Pulmonary artery endothelial cell (primary cell): ENCODE measurements at regions not wholly inside any gene's neighbourhood (a gene's known extent, or its start where the extent isn't known, plus 50 kb on each side); places are given as distances from the start of the nearest gene placed in this dataset.
"Not testable (repeated sequence)": the region's sequence is repeated elsewhere in the genome, so short reads cannot be mapped to it uniquely, and the experiment has no call there.

Source experiments
- DNase-seq: peaks from one replicate; pipeline ENCODE4 v3.0.0-alpha.2; 2011; ENCODE audit warnings: low read depth, low spot score

DNA sequence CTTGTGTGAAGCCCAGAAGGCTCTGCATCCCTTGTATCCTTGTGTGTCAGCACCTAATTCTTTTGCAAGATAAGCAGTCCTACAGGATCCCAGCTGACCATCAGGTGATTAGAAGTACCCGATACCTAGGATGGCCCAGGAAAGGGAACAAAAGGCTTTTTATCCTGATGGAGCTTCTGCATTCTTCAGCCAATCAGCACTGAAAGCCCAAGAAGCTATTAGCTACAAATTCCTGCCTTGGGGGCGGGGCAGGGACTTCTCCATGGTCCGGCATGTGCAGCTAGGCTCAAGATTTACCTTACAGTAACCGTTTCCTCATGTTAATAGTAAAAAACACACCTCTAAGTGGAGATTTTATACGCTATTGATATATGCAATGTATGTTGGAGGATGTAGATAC is 264.6 kb upstream of the THUMPD2 start:
- no peak for DNase-seq

DNA sequence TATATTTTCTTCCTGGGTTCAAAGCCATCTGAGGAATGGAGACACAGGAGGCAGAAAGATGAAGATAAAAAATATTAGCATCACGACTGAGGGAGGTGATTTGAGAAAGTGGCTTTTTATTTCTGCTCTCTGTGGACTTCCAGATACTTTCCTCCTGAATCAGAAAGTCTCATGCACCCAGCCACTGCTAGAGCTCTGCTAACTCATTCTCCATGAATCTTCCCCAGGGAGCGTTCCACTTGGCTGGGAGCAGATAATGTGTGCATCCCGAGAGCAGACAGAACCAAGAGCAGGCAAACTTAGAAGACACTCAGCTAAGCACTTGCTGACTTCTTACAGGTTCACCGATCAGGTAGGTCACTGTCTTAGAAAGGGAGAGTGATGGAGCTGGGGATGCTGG is 264.1 kb upstream of the THUMPD2 start:
- no peak for DNase-seq

DNA sequence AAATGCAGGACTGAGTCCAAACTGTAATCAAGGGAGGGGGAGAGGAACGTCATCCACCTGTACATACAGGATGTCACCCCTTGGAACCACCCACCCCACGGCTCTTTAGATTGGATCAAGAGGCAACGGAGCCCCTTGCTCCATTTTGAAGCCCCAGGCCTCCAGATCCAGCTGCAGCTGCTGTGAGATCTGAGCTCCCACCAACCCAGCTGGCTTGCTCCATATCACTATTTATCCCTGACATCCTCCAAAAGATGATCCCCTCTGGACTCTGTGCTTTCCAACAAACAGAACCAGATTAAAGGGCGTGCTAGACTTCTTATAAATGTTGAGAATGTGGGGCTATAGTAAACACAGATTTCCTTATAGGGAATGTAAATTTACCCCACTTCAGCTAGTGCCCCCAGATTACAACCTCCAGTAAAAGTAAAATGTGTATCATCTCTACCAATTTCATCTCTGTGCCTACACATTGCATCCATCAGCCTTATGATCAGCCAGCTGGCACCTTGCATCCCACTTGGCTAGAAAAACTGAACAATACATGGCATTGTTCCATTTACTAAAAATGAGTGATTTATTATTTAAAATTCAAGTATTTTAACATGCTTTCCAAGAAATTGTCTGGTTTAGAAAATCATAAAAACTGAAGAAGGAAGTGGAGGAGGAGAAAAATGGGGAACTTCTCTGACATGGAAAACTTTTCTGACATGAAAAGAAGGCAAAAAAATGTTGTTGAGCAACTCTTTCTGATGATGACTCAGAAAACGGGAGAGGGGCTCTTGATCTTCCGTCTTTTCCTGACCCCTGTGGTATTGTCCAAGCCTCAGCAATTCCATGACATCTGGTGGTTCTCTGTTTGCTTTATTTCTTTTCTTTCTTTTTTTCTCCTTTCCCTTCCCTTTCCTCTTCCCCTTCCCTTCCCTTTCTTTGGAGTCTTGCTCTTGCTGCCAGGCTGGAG is 262.6 kb upstream of the THUMPD2 start:
- no peak for DNase-seq

DNA sequence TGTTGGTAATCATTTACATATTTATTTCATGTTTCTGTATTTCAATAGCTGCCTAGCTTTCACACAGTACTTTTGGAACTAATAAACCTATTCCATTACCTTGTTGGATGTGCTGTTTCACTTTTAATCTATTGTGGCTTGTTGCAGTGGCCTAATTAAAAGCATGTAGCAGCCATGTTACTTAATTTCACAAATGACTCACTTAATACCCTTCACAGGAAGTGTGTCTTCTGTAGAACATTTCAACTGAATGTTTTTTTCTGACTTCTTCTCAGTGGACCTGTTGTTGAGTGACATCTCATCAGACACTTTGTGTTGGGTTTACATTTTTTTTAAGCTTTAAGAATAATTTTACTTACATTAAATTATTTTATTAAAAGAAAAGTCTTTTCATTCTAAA is 260.5 kb upstream of the THUMPD2 start:
- no peak for DNase-seq

DNA sequence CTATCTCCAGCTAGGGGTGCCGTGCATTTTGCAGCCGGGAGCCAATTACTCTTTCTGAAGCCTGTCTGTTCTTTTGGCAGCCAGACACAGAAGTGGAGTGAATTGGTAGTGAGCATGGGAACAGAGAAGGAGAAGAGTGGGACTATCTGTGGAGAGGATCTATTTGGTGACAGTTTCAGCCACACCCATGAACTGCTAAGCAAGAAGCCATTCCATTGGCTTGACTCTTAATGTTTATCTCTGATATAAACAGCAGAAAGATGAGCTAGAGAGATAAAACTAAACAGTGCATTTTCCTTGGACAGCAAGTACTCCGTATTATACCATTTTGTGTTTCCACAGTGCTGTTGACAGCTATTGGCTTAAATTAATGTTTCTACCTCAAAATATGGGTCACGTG is 259.6 kb upstream of the THUMPD2 start:
- DNase-seq, result no peak

DNA sequence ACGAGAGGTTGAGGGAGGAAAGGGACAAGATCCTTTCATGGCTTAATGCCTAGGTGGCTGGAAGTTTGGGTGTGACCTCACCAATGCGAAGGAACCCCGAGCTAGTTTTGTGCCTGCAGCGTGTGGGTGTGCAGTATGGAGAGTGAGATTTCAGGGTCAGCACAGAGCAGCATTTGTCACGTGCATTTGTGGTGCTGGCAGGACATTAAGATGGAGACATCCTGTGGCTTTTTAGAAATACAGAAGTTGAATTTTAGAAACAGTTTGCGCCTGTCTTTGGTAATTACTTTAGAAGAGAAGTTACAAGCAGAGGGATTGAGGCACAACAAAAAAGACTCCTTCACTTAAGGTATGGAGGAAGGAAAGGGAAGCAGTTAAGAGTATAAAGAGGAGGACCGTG is 258.2 kb upstream of the THUMPD2 start:
- DNase-seq, result no peak

DNA sequence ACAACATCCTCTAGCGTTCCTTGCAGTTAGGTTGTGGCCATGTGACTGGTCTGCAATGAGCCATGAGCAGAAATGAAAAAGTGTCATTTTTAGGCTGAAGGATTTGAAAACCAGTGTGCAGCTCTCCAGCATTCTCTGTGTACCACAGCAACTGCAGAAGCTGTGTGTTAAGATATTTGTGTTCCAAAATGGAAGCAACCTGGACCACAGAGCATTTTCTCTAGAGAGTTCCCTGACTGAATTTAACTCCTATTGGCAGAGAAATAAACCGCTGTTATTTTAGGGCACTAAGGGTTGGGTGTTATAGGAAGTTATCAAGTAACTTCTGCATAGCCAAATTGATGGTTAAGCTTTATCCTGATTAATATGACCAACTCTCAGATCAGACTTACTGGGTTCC is 257.2 kb upstream of the THUMPD2 start:
- no peak for DNase-seq

DNA sequence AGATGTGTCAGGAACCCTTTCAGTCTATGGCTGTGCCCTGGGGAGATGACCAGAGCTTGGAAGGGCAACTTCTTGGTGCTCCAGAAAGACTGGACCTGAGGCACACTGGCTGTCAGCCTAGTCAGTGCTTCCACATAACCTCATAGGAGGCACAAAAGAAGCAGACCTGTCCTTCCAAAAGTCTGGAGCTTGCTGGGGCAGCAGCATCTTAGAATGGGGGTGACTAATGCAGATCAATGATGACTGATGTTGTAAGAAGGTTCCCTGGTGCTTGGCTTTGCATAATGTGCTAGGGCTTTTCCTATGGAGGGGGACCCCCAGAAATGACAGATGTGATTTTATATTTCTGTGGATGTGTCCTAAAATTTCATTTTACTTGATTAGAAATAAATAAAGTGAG is 255.7 kb upstream of the THUMPD2 start:
- no peak for DNase-seq

DNA sequence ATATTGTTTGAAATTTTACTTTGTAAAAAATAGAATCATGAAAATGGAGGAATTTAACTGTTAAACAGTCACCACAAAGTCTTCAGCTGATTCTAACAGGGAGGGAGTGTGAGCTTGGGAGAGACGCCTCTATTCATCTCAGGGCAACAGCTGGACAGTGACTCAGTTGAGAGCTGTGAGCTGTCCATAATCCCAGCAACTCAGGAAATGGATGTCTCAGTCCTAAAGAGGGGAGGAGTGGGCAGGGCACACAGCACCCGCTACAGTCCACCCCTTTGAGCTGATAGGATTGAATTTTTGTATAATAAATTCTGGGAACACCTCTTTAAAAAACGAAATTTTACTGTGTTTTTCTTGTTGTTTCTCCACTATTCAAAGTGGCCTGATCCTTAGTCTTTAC is 255.1 kb upstream of the THUMPD2 start:
- no peak for DNase-seq

DNA sequence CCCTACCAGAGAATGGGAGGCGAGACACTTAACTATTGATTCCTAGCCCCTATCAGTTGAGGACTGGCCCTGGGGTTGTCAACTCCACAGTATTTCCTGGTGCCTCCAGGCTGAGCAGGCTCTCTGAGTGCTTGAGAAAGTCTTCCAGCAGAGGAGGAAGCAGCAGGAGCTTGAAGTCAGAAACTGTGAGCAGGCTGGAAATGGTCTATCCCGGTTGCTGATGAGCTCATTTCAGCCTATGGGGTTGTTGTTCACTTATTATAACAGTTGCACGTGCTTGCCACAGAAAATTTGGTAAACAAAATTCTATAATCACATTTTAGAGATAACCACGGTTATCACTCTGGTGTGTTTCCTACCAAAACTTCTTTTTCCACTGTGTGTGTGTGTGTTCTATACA is 254.7 kb upstream of the THUMPD2 start:
- no peak for DNase-seq

DNA sequence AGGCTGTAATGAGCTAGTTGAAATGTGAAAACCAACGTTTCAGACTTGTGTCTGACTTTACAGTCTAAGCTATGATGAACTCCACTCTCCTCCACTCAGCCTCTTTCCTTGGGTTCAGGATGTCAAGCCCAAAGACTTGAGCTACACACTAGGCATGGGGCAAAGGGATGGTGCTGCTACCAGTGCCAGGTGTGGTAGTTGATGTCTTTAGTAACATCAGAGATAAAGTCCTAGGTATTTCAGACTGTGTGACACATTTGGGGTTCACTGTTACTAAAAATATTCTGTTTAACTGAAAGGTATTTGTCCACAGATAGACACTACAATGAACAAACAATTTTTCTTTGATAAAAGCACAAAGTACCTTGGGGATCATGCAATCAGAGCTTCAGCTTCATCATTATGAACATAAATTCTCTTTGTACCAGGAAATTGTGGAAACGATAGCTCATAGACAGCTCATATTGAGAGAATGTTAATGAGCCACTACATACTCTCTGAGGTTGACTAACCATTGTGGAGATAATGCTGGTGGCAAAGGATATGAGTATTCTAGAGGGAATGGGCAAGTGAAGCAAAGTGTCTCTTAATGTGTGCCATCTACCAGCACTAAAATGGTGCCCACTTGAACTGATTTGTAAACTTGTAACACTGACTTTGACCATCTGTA is 253.7 kb upstream of the THUMPD2 start:
- no peak for DNase-seq

DNA sequence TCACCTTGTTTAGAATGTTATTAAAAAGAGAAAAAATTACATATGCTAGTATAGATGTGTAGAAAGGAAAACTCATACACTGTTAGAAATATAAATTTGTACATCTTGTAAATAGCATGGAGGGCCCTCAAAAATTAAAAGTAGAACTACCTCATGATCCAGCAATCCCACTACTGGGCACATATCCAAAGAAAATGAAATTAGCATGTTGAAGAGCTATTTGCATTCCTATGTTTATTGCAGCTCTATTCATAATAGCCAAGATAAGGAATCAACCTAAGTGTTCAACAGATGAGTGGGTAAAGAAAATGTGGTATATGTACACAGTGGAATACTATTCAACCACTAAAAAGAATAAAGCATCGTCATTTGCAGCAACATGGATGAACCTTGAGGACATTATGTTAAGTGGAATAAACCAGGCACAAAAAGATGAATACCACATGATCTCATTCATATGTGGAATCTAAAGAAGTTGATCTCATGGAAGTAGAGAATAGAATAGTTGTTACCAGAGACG is 251.5 kb upstream of the THUMPD2 start:
- DNase-seq, result no peak

DNA sequence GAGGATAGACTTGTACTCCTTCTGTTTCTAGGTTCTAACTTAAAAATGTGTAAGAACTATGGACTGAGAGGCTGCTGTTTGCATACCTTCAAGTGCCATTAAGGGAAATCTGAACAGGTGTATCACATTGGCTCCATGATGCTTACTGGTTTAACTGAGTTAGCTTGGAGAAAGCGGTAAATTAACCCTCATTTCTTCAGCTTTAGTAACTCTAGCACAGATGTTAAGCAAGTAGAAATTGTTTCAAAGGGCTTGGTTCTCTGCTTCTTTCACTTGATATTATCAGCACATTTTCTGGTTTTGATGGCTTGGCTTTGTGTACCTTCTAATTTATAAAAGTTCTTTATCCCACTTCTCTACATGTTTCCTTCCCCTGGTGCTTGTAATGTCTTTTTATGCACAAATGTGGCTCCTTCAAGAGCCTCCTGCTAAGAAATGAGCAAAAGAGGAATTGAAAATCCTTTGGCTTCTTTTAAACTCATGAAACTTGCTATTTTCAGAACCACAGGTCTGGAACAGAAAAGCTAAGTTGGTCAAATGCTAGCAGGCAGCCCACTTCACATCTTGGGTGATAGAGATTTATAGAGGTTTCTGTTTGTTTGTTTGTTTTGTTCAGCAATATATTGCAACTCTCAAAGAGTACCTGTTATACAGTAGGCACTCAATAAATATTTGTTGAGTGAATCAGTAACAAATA is 249.9 kb upstream of the THUMPD2 start:
- no peak for DNase-seq

DNA sequence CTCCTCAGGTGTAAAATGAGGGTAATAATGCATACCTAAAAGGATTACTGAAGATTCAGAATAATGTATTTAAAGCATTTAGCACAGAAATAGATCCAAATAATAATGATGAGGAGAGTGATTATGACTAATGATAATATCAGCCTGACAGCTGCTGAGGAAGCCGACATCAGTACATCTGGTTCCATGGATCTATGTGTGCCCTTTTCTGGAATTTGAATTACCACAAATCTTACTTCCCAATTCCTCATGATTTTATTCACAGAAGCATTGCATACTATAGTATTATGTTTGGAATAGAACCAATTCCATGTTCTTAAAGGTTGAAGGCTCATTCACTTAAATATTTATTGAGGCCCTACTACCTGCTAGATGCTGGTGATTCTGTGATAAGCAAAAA is 248.9 kb upstream of the THUMPD2 start:
- no peak for DNase-seq

DNA sequence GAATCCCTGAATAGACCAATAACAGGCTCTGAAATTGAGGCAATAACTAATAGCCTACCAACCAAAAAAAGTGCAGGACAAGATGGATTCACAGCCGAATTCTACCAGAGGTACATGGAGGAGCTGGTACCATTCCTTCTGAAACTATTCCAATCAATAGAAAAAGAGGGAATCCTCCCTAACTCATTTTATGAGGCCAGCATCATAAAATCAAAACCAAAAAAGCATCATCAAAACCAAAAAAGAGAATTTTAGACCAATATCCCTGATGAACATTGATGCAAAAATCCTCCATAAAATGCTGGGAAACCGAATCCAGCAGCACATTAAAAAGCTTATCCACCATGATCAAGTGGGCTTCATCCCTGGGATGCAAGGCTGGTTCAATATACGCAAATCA is 246.2 kb upstream of the THUMPD2 start:
- DNase-seq, result not testable (repeated sequence)

DNA sequence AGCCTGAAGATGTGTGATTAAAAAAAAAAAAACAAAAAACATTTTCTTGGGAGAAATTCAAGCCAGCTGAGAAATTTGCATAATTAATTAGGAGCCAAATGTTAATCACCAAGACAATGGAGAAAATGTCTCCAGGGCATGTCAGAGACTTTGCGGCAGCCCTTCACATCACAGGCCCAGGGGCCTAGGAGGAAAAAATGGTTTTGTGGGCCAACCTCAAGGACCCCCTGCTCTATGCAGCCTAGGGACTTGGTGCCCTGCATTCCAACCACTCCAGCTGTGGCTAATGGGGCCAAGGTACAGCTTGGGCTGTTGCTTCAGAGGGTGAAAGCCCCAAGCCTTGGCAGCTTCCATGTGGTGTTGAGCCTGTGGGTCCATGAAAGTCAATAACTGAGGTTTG is 241.9 kb upstream of the THUMPD2 start:
- no peak for DNase-seq

DNA sequence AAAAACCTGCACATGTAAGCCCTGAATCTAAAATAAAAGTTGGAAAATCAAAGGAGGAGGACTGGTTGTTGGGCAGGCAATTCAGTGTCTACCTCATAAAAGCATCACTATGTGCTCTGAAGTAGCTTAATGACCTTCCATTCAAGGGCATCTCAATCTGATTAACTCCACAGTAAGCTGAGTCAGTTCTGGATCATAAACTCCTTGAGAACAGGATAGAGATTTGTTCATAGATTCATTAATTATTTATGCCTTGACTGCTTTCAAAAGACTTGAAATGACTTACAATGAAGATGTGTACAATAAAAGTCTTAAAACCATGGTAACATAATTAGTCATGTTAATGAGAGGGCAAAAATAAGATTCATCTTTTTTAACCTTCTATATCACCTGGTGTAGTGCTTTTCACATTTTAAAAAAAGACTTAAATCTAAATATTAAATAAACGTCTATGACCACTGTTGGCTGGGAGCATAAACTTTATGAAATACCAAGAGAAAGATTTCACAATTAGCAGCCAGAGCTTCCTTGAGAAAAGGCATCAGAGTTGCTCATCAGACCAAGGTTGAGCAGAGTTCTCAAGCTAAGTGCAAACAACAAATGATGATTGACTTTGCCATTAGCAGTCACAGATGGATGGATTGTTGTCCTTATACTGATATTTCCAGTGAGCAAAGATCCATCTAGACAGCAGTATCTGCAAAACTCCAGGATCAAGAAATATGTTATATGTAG is 237.3 kb upstream of the THUMPD2 start:
- DNase-seq, result no peak

DNA sequence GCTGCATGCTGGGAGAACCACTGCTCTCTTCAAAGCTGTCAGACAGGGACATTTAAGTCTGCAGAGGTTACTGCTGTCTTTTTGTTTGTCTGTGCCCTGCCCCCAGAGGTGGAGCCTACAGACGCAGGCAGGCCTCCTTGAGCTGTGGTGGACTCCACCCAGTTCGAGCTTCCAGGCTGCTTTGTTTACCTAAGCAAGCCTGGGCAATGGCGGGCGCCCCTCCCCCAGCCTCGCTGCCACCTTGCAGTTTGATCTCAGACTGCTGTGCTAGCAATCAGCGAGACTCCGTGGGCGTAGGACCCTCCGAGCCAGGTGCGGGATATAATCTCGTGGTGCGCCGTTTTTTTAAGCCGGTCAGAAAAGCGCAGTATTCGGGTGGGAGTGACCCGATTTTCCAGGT is 234.9 kb upstream of the THUMPD2 start:
- DNase-seq, result not testable (repeated sequence)

DNA sequence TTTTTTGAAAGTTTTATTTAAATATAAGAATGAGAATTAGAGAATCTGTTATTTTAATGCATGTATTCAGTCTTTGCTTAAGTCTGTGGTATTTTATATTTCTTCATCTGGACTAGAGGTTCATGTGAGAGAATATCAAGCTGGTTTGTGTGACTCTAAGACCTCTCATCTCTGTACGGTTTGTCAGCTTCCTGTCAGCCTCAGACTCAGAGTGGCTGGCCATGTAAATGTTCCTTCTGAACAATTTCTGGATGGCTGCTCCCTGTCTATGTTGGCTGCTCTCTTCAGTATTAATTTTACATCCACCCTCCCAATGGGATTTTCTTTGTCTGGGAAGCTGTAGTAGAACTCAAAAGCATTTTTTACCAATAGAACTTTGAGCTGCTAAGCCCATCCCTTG is 225.3 kb upstream of the THUMPD2 start:
- DNase-seq, result no peak

DNA sequence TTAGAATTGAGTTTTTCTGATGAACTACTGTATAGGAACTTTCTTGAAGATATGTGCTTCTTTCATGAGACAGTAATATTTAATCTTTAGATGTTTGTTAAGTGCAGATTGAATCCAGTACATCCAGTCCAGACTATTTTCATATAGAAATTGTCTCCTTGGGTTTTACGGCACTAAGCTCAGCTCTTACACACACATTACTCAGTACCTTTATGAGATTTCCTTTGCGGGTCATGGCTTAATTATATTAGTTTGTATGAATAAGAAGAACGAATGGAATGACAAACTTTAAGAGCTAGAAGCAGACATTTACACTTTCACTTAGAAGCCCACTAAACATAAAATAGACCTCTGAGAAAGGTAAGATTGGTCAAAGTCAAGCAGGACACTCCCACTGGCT is 223.3 kb upstream of the THUMPD2 start:
- DNase-seq, result no peak

DNA sequence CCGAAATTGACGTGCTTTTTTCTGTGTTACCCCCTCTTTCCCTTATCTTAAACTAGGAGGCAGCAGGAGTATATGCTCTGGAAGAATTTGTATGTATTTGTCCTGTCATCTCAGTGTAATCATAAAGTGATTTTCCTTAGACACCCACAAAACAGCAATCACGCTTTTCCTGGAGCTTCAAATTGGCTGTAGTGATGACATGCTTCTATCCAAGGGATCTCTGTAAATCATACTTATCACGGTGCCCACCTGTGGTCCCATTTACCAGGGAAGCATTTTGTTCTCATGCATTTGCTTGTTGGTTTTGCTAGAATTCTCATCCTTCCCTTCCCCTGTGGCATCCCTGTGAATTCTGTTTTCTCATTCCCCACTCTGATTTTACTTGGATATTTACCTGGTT is 220.8 kb upstream of the THUMPD2 start:
- DNase-seq, result no peak
